Esophagus squamous epithelium (tissue), 4 donors: ENCODE measurements at regions not wholly inside any gene's neighbourhood (a gene's known extent, or its start where the extent isn't known, plus 50 kb on each side); places are given as distances from the start of the nearest gene placed in this dataset.

Experiments
- POLR2A ChIP-seq, 4 donors: fragments of 450-650 bp; IDR thresholded peaks; one replicate each; pipeline ENCODE4 v1.6.1; 2017; ENCODE audit warnings: antibody characterized with exemption in 4 of 4, mild to moderate bottlenecking in 4 of 4, moderate library complexity in 3 of 4
- TF ChIP-seq, protein P1 (sequence below), 6 experiments: fragments of 450-650 bp in 4 of 6; fragments of 200-600 bp in 2 of 6; sonication (generic) in 2 of 6; IDR thresholded peaks; one replicate each; pipeline ENCODE4 v1.5.1; 2016 to 2019; ENCODE audit warnings: antibody characterized with exemption in 6 of 6, mild to moderate bottlenecking in 4 of 6, moderate library complexity in 4 of 6

DNA sequence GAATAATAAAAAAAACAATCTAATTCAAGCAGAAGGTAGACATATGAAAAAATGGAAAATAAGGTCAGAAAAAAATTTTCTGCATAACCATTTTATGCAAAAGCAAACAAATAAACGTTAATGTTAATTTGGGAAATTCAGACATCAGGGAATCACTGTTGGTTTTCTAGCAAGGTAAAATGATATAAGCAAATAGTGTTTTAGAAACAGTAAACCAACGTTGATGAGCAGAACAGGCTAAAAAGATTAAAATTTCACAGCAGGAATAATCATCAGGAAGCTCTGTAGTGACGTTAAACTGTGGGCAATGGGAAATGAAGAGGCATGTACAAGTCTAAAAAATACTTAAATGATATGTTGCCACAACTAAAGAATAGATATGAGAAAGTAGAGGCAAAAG lies 54.5 kb upstream of the HMGCLL1 start:
- TF ChIP-seq, protein P1, sequence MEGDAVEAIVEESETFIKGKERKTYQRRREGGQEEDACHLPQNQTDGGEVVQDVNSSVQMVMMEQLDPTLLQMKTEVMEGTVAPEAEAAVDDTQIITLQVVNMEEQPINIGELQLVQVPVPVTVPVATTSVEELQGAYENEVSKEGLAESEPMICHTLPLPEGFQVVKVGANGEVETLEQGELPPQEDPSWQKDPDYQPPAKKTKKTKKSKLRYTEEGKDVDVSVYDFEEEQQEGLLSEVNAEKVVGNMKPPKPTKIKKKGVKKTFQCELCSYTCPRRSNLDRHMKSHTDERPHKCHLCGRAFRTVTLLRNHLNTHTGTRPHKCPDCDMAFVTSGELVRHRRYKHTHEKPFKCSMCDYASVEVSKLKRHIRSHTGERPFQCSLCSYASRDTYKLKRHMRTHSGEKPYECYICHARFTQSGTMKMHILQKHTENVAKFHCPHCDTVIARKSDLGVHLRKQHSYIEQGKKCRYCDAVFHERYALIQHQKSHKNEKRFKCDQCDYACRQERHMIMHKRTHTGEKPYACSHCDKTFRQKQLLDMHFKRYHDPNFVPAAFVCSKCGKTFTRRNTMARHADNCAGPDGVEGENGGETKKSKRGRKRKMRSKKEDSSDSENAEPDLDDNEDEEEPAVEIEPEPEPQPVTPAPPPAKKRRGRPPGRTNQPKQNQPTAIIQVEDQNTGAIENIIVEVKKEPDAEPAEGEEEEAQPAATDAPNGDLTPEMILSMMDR (IDR thresholded peaks at IDR 0.05), result no peak
- TF ChIP-seq POLR2A (IDR thresholded peaks at IDR 0.05), result no peak
